ENCODE measurements at regions not wholly inside any gene's neighbourhood (a gene's known extent, or its start where the extent isn't known, plus 50 kb on each side); places are given as distances from the start of the nearest gene placed in this dataset.

GRCh38 chr2:14448340-14448739, 184.2 kb upstream of the LRATD1 start:
- peaks cover under 1% of the 10 kb centered on the region for H3K9me3 ChIP-seq (ENCODE audit: low read length)
- H3K4me1 ChIP-seq (ENCODE audit: low read length), result no peaks in the 10 kb centered on the region
- H3K27ac ChIP-seq (ENCODE audit: low read length), result no peak overlapping the region
- no peak overlapping the region for H3K9ac ChIP-seq (ENCODE audit: low read length)
- no peaks in the 10 kb centered on the region for H3K79me2 ChIP-seq (ENCODE audit: low read length)
- H3K9me2 ChIP-seq (replicated peaks; ENCODE audit: insufficient read depth, low read length), result no peaks in the 10 kb centered on the region
- H3K36me3 ChIP-seq (ENCODE audit: insufficient read depth, low read length), result no peaks in the 10 kb centered on the region
- no peak overlapping the region for H2AFZ ChIP-seq (ENCODE audit: low read length)
- H4K20me1 ChIP-seq (ENCODE audit: insufficient read depth, low read depth, low read length), result no peaks in the 10 kb centered on the region
- no peaks in the 10 kb centered on the region for H3K27me3 ChIP-seq (ENCODE audit: low read length)
- no peak overlapping the region for H3K4me3 ChIP-seq (ENCODE audit: low read length)
- H3K4me2 ChIP-seq (ENCODE audit: low read depth, low read length, poor library complexity, severe bottlenecking), result no peak overlapping the region
- DNase-seq, result no peak

GRCh38 chr2:14451312-14451711, 181.2 kb upstream of the LRATD1 start:
- no peak overlapping the region for H3K9ac ChIP-seq (ENCODE audit: low read length)
- H3K27ac ChIP-seq (ENCODE audit: low read length), result no peak overlapping the region
- DNase-seq, result no peak
- peaks cover 5% of the 10 kb centered on the region for H3K9me3 ChIP-seq (ENCODE audit: low read length)
- H4K20me1 ChIP-seq (ENCODE audit: insufficient read depth, low read depth, low read length), result no peaks in the 10 kb centered on the region
- no peaks in the 10 kb centered on the region for H3K9me2 ChIP-seq (replicated peaks; ENCODE audit: insufficient read depth, low read length)
- H3K4me1 ChIP-seq (ENCODE audit: low read length), result no peaks in the 10 kb centered on the region
- no peak overlapping the region for H3K4me3 ChIP-seq (ENCODE audit: low read length)
- no peaks in the 10 kb centered on the region for H3K36me3 ChIP-seq (ENCODE audit: insufficient read depth, low read length)
- no peaks in the 10 kb centered on the region for H3K79me2 ChIP-seq (ENCODE audit: low read length)
- no peak overlapping the region for H2AFZ ChIP-seq (ENCODE audit: low read length)
- H3K27me3 ChIP-seq (ENCODE audit: low read length), result no peaks in the 10 kb centered on the region
- H3K4me2 ChIP-seq (ENCODE audit: low read depth, low read length, poor library complexity, severe bottlenecking), result no peak overlapping the region

GRCh38 chr2:14454202-14454601, 178.3 kb upstream of the LRATD1 start:
- H3K36me3 ChIP-seq (ENCODE audit: insufficient read depth, low read length), result no peaks in the 10 kb centered on the region
- H2AFZ ChIP-seq (ENCODE audit: low read length), result no peak overlapping the region
- H3K4me3 ChIP-seq (ENCODE audit: low read length), result no peak overlapping the region
- H3K9ac ChIP-seq (ENCODE audit: low read length), result no peak overlapping the region
- H3K9me2 ChIP-seq (replicated peaks; ENCODE audit: insufficient read depth, low read length), result no peaks in the 10 kb centered on the region
- H3K9me3 ChIP-seq (ENCODE audit: low read length), result peaks cover 18% of the 10 kb centered on the region
- H3K4me2 ChIP-seq (ENCODE audit: low read depth, low read length, poor library complexity, severe bottlenecking), result no peak overlapping the region
- no peaks in the 10 kb centered on the region for H3K27me3 ChIP-seq (ENCODE audit: low read length)
- H3K79me2 ChIP-seq (ENCODE audit: low read length), result no peaks in the 10 kb centered on the region
- DNase-seq, result no peak
- no peak overlapping the region for H3K27ac ChIP-seq (ENCODE audit: low read length)
- H4K20me1 ChIP-seq (ENCODE audit: insufficient read depth, low read depth, low read length), result no peaks in the 10 kb centered on the region
- H3K4me1 ChIP-seq (ENCODE audit: low read length), result no peaks in the 10 kb centered on the region

GRCh38 chr2:14459786-14460325, 172.7 kb upstream of the LRATD1 start:
- no peaks in the 10 kb centered on the region for H3K27me3 ChIP-seq (ENCODE audit: low read length)
- H3K9me3 ChIP-seq (ENCODE audit: low read length), result peaks cover 27% of the 10 kb centered on the region

GRCh38 chr2:14475994-14476393, 156.5 kb upstream of the LRATD1 start:
- DNase-seq, result no peak
- H3K27me3 ChIP-seq (ENCODE audit: low read length), result no peaks in the 10 kb centered on the region
- no peaks in the 10 kb centered on the region for H4K20me1 ChIP-seq (ENCODE audit: insufficient read depth, low read depth, low read length)
- H2AFZ ChIP-seq (ENCODE audit: low read length), result 0 out of 2 replicates have a peak overlapping the region, but pooled peaks have one; percentile 41
- no peaks in the 10 kb centered on the region for H3K9me3 ChIP-seq (ENCODE audit: low read length)
- H3K4me3 ChIP-seq (ENCODE audit: low read length), result no peak overlapping the region
- no peaks in the 10 kb centered on the region for H3K9me2 ChIP-seq (replicated peaks; ENCODE audit: insufficient read depth, low read length)
- H3K4me2 ChIP-seq (ENCODE audit: low read depth, low read length, poor library complexity, severe bottlenecking), result no peak overlapping the region
- no peaks in the 10 kb centered on the region for H3K36me3 ChIP-seq (ENCODE audit: insufficient read depth, low read length)
- H3K79me2 ChIP-seq (ENCODE audit: low read length), result no peaks in the 10 kb centered on the region
- H3K27ac ChIP-seq (ENCODE audit: low read length), result no peak overlapping the region
- H3K4me1 ChIP-seq (ENCODE audit: low read length), result no peaks in the 10 kb centered on the region
- H3K9ac ChIP-seq (ENCODE audit: low read length), result no peak overlapping the region

More at GRCh38 chr2:14459786-14460325, 172.7 kb upstream of the LRATD1 start:
- Histone ChIP-seq H2AFZ (ENCODE audit: low read length) (no peak overlapping the region), H3K36me3 (ENCODE audit: insufficient read depth, low read length) (no peaks in the 10 kb centered on the region), H3K4me2 (ENCODE audit: low read depth, low read length, poor library complexity, severe bottlenecking) (no peak overlapping the region), H4K20me1 (ENCODE audit: insufficient read depth, low read depth, low read length) (no peaks in the 10 kb centered on the region), H3K4me1 (ENCODE audit: low read length) (no peaks in the 10 kb centered on the region), H3K9me2 (replicated peaks; ENCODE audit: insufficient read depth, low read length) (no peaks in the 10 kb centered on the region), H3K4me3 (ENCODE audit: low read length) (no peak overlapping the region), H3K9ac (ENCODE audit: low read length) (no peak overlapping the region), H3K27ac (ENCODE audit: low read length) (no peak overlapping the region), H3K79me2 (ENCODE audit: low read length) (no peaks in the 10 kb centered on the region)
- no peak for DNase-seq

GRCh38 chr2:14479486-14479885, 153.0 kb upstream of the LRATD1 start:
- Histone ChIP-seq H3K4me1 (ENCODE audit: low read length) (no peaks in the 10 kb centered on the region), H3K79me2 (ENCODE audit: low read length) (no peaks in the 10 kb centered on the region), H3K27me3 (ENCODE audit: low read length) (no peaks in the 10 kb centered on the region), H3K36me3 (ENCODE audit: insufficient read depth, low read length) (no peaks in the 10 kb centered on the region), H3K4me2 (ENCODE audit: low read depth, low read length, poor library complexity, severe bottlenecking) (no peak overlapping the region), H2AFZ (ENCODE audit: low read length) (no peak overlapping the region), H3K9ac (ENCODE audit: low read length) (no peak overlapping the region), H3K4me3 (ENCODE audit: low read length) (no peak overlapping the region), H3K9me2 (replicated peaks; ENCODE audit: insufficient read depth, low read length) (no peaks in the 10 kb centered on the region), H3K27ac (ENCODE audit: low read length) (no peak overlapping the region), H4K20me1 (ENCODE audit: insufficient read depth, low read depth, low read length) (no peaks in the 10 kb centered on the region), H3K9me3 (ENCODE audit: low read length) (no peaks in the 10 kb centered on the region)
- no peak for DNase-seq

GRCh38 chr2:14480120-14480519, 152.4 kb upstream of the LRATD1 start:
- no peak overlapping the region for H2AFZ ChIP-seq (ENCODE audit: low read length)
- H3K9ac ChIP-seq (ENCODE audit: low read length), result no peak overlapping the region
- no peak overlapping the region for H3K4me2 ChIP-seq (ENCODE audit: low read depth, low read length, poor library complexity, severe bottlenecking)
- H3K9me3 ChIP-seq (ENCODE audit: low read length), result no peaks in the 10 kb centered on the region
- no peaks in the 10 kb centered on the region for H3K79me2 ChIP-seq (ENCODE audit: low read length)
- H3K4me3 ChIP-seq (ENCODE audit: low read length), result no peak overlapping the region
- no peaks in the 10 kb centered on the region for H3K36me3 ChIP-seq (ENCODE audit: insufficient read depth, low read length)
- no peaks in the 10 kb centered on the region for H4K20me1 ChIP-seq (ENCODE audit: insufficient read depth, low read depth, low read length)
- no peaks in the 10 kb centered on the region for H3K4me1 ChIP-seq (ENCODE audit: low read length)
- H3K27ac ChIP-seq (ENCODE audit: low read length), result no peak overlapping the region
- H3K9me2 ChIP-seq (replicated peaks; ENCODE audit: insufficient read depth, low read length), result no peaks in the 10 kb centered on the region
- no peaks in the 10 kb centered on the region for H3K27me3 ChIP-seq (ENCODE audit: low read length)
- no peak for DNase-seq

GRCh38 chr2:14480906-14481305, 151.6 kb upstream of the LRATD1 start:
- H4K20me1 ChIP-seq (ENCODE audit: insufficient read depth, low read depth, low read length), result no peaks in the 10 kb centered on the region

More at GRCh38 chr2:14480906-14481305, 151.6 kb upstream of the LRATD1 start:
- Histone ChIP-seq H2AFZ (ENCODE audit: low read length) (no peak overlapping the region), H3K79me2 (ENCODE audit: low read length) (no peaks in the 10 kb centered on the region), H3K9me3 (ENCODE audit: low read length) (no peaks in the 10 kb centered on the region), H3K4me2 (ENCODE audit: low read depth, low read length, poor library complexity, severe bottlenecking) (no peak overlapping the region), H3K4me1 (ENCODE audit: low read length) (no peaks in the 10 kb centered on the region), H3K27ac (ENCODE audit: low read length) (no peak overlapping the region), H3K9ac (ENCODE audit: low read length) (no peak overlapping the region), H3K36me3 (ENCODE audit: insufficient read depth, low read length) (no peaks in the 10 kb centered on the region), H3K27me3 (ENCODE audit: low read length) (no peaks in the 10 kb centered on the region), H3K4me3 (ENCODE audit: low read length) (no peak overlapping the region), H3K9me2 (replicated peaks; ENCODE audit: insufficient read depth, low read length) (no peaks in the 10 kb centered on the region)
- DNase-seq, result no peak

Measured in Karpas-422 (cell line).